ENCODE measurements at regions not wholly inside any gene's neighbourhood (a gene's known extent, or its start where the extent isn't known, plus 50 kb on each side); places are given as distances from the start of the nearest gene placed in this dataset.

- TF ChIP-seq CTCF (IDR thresholded peaks at IDR 0.05), result no peak
- no peak for TF ChIP-seq FOXM1 (IDR thresholded peaks at IDR 0.05; ENCODE audit: low read depth)
- no peak for TF ChIP-seq REST (IDR thresholded peaks at IDR 0.05; ENCODE audit: low read depth, low read length)
- TF ChIP-seq MAX (IDR thresholded peaks at IDR 0.05; ENCODE audit: low read depth), result no peak
- TF ChIP-seq SMC3 (IDR thresholded peaks at IDR 0.05; ENCODE audit: low read depth, low read length), result no peak
- no peak for TF ChIP-seq USF1 (IDR thresholded peaks at IDR 0.05; ENCODE audit: borderline replicate concordance, low read depth)
- no peak for TF ChIP-seq MXI1 (IDR thresholded peaks at IDR 0.05; ENCODE audit: low read depth, low read length)
- TF ChIP-seq RCOR1 (IDR thresholded peaks at IDR 0.05; ENCODE audit: low read length), result no peak
- TF ChIP-seq RFX5 (IDR thresholded peaks at IDR 0.05; ENCODE audit: low read length), result no peak
- TF ChIP-seq GABPA (IDR thresholded peaks at IDR 0.05; ENCODE audit: low read depth), result no peak
These were observed 259.5 kb upstream of the JARID2 start for GRCh38 chr6:14986370-14986769.

Data from SK-N-SH (cell line).